Left kidney (tissue), 1 donor: ENCODE measurements at regions not wholly inside any gene's neighbourhood (a gene's known extent, or its start where the extent isn't known, plus 50 kb on each side); places are given as distances from the start of the nearest gene placed in this dataset.

Experiments
- DNase-seq: peaks from one replicate; pipeline ENCODE4 v3.0.0-alpha.2; 2013

- no peak for DNase-seq
Measured at GRCh38 chr1:184919892-184920291, 54.4 kb downstream of the NIBAN1 start.

GRCh38 chr1:184915463-184916090 lies 58.7 kb downstream of the NIBAN1 start:
- DNase-seq, result no peak

- no peak for DNase-seq
Measured at GRCh38 chr1:184914149-184914548, 60.2 kb downstream of the NIBAN1 start.

GRCh38 chr1:184912392-184912791 lies 61.9 kb downstream of the NIBAN1 start:
- DNase-seq, result no peak

- DNase-seq, result no peak
Measured at GRCh38 chr1:184911830-184912229, 62.5 kb downstream of the NIBAN1 start.

GRCh38 chr1:184911103-184911745 lies 63.1 kb downstream of the NIBAN1 start:
- DNase-seq, result no peak

- no peak for DNase-seq
Measured at GRCh38 chr1:184910691-184911091, 63.6 kb downstream of the NIBAN1 start.

- DNase-seq, result no peak
Measured at GRCh38 chr1:184910005-184910404, 64.3 kb downstream of the NIBAN1 start.

GRCh38 chr1:184909019-184909418 lies 65.3 kb downstream of the NIBAN1 start:
- no peak for DNase-seq

- no peak for DNase-seq
Measured at GRCh38 chr1:184908506-184908905, 65.8 kb downstream of the NIBAN1 start.

- no peak for DNase-seq
Measured at GRCh38 chr1:184907500-184907899, 66.8 kb downstream of the NIBAN1 start.

- no peak for DNase-seq
Measured at GRCh38 chr1:184906761-184907160, 67.5 kb downstream of the NIBAN1 start.

- DNase-seq, result no peak
Measured at GRCh38 chr1:184905601-184906322, 68.5 kb downstream of the NIBAN1 start.

GRCh38 chr1:184903111-184903692 lies 71.1 kb downstream of the NIBAN1 start:
- no peak for DNase-seq

GRCh38 chr1:184900507-184900906 lies 73.8 kb downstream of the NIBAN1 start:
- DNase-seq, result no peak

- no peak for DNase-seq
Measured at GRCh38 chr1:184896000-184896399, 78.3 kb downstream of the NIBAN1 start.

GRCh38 chr1:184895086-184895485 lies 79.2 kb downstream of the NIBAN1 start:
- no peak for DNase-seq

GRCh38 chr1:184893695-184894094 lies 80.6 kb downstream of the NIBAN1 start:
- DNase-seq, result no peak

GRCh38 chr1:184892116-184892515 lies 82.2 kb downstream of the NIBAN1 start:
- no peak for DNase-seq

GRCh38 chr1:184891440-184891839 lies 82.9 kb downstream of the NIBAN1 start:
- no peak for DNase-seq

GRCh38 chr1:184890539-184890973 lies 83.8 kb downstream of the NIBAN1 start:
- DNase-seq, result no peak

GRCh38 chr1:184889902-184890301 lies 84.4 kb downstream of the NIBAN1 start:
- no peak for DNase-seq

- no peak for DNase-seq
Measured at GRCh38 chr1:184889166-184889565, 85.1 kb downstream of the NIBAN1 start.
